ENCODE measurements at regions not wholly inside any gene's neighbourhood (a gene's known extent, or its start where the extent isn't known, plus 50 kb on each side); places are given as distances from the start of the nearest gene placed in this dataset.
"Not testable (repeated sequence)": the region's sequence is repeated elsewhere in the genome, so short reads cannot be mapped to it uniquely, and the experiment has no call there.

GRCh38 chr1:29591601-29592260 is 355.4 kb downstream of the PTPRU start:
- no peak for DNase-seq (ENCODE audit: low spot score)

GRCh38 chr1:29590583-29591565 is 354.6 kb downstream of the PTPRU start:
- DNase-seq (ENCODE audit: low spot score), result no peak

DNA sequence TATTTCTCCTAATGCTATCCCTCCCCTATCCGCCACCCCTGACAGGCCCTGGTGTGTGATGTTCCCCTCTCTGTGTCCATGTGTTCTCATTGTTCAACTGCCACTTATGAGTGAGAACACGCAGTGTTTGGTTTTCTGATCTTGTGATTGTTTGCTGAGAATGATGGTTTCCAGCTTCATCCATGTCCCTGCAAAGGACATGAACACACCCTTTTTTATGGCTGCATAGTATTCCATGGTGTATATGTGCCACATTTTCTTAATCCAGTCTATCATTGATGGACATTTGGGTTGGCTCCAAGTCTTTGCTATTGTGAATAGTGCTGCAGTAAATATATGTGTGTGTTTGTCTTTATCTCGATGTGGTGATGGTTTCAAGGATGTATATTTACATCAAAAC is 353.4 kb downstream of the PTPRU start:
- DNase-seq (ENCODE audit: low spot score), result not testable (repeated sequence)

GRCh38 chr1:29586991-29587745 is 350.8 kb downstream of the PTPRU start:
- no peak for DNase-seq (ENCODE audit: low spot score)

DNA sequence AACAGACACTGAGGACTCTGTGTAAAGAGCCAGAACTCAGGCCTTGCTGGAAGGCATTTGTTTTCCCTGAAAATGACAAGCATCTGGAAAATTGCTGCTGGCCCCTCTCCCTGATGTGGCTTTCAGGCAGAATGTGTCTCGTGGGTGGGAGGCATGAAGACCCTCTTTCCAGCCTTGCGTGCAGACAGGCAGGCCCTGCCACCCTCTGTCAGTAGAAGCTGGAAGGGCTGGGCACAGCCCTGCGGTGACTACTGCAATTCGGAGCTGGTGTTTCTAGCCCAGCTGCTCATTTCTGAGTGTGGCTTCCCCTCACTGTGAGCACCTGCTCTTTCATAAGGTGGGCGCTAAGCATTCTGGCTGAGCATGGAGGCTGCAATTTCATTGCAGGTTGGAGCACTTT is 349.9 kb downstream of the PTPRU start:
- no peak for DNase-seq (ENCODE audit: low spot score)

GRCh38 chr1:29585656-29586055 is 349.3 kb downstream of the PTPRU start:
- DNase-seq (ENCODE audit: low spot score), result no peak

DNA sequence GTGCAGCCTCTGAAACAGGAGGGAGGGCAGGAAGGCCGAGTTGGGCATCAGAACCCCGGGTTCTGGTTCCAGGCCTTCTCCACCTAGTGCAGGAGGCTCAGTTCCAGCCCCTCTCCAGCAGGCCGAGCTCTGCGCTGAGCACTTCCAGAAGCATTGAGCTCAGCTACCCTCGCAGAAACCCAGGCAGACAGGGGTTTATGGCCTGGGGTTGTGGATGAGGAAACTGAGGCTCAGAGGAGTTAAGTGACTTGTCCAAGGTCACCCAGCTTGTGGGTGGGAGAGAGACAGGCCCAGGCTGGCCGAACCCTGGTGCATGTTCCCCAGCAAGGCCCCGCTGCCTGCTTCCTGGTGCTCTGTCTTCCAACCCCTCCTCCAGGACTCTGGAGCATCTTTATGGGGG is 348.9 kb downstream of the PTPRU start:
- no peak for DNase-seq (ENCODE audit: low spot score)

DNA sequence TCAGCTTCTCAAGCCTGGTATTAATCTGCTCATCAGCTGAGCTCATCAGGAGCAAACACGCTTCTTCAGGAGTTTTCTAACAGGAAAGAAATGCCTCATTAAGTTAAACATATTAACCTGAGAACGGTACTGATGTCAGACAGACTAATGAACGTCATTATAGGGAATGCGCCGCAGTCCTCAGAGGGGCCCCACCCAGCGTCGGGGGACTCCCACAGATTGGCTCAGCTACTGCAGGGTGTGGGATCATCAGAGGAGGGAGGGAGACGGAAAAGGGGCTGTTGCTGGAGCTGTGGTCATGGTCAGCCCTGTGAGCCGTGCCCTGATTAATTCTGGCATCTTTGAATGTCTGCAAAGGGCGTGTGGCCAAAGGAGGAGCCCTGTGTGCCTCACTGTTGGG is 348.5 kb downstream of the PTPRU start:
- no peak for DNase-seq (ENCODE audit: low spot score)

DNA sequence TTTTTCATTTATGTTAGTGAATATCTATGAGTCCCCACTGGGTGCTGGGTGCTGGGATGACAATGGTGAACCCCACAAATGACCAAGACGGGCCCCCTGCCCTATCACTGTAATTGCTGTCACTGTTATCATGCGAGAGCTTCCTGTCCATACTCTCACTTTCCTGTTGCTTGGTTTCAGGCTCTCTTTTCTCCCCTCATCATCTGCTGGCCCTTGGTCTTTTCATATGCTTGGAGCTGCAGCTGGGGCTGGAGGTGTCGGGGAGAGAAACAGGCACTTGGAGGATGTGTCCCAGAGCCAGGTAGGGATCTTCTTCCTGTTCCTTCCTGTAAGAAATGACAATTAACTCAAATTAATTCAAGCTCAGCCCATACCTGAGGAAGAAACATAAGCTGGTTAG is 348.0 kb downstream of the PTPRU start:
- no peak for DNase-seq (ENCODE audit: low spot score)

DNA sequence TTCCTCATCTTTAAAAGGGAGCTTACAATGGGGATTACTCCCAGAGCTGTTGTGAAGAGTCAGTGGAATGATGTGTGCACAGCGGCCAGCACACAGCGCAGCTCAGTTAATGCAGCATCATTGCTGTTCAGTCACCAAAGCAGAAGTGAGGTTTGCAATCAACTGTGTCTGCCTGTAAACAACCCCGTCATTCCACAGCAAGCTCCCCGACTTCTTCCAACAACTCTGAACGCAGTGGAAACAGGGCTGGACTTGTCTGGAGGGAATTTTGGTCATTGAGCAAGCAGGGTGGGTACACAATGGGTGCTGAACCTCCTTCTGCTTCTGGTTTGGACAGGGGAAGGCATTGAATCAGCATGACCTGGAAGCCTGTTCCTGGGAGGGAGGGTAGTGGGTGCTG is 347.4 kb downstream of the PTPRU start:
- no peak for DNase-seq (ENCODE audit: low spot score)

- DNase-seq (ENCODE audit: low spot score), result no peak
These were observed 344.9 kb downstream of the PTPRU start for GRCh38 chr1:29581256-29581655.

DNA sequence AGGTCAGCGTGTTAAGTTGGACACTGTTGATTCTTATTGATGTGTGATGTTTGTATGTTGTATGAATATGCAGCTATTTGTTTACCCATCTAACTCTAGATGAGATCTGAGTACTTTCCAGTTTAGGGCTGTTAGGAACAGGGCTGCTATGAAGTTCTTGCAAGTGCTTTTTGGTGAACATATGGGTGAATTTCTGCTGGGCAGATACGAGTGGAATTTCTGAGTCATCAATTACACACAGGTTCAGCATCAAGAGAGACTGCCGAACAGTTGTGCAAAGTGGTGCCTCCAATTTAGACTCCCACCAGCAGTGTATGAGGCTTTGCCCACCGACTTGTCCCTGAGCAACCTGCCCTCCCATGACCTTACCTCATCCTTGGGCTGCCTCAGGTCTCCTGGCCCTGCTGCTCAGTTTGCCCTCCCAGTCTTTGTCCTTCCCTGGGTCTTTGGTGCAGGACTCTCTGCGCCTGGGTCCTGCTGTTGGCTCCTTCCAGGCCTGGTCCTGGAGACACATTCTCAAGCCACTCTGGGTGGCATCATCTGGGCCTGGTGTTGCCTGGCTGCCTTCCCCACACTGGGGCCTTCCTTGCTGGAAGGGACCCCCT is 343.6 kb downstream of the PTPRU start:
- no peak for DNase-seq (ENCODE audit: low spot score)

DNA sequence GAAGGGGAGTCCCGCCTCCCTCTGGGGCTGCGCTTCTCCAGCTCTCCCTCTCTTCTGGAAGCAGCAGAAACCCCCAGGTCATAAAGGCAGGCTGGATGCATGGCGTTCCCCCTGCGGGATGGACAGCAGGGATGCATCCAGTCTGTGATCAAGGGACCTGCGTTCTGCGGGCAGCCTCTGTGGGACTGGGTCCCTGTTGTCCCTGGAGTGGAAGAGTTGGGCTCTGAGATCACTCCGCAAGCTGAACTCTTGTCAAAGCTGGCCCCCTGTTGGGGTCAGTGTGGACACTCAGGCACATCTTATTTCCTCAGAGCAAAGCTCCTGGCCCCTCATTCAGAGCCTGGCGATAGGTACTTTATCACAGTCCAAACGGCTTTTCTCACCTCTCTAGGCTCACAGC is 341.2 kb downstream of the PTPRU start:
- DNase-seq (ENCODE audit: low spot score), result no peak

DNA sequence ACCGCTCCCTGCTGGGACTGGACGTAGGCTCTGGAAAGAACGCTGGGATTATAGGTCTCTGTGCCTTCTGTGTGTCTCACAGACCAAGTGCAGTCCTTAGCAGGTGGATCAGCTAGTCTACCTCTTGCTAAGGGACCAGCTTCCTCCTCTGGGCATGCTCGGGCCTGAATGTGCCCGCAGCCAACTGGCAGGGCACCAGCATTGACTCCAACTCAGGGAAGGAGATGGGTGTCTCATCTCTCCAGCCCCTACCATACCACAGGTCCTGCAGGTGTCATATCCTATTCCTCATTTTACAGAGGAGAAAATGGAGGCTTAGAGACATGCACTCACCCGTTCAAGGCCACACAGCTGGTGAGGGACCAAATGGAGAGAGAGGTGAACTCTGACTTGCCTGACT is 340.2 kb downstream of the PTPRU start:
- no peak for DNase-seq (ENCODE audit: low spot score)

DNA sequence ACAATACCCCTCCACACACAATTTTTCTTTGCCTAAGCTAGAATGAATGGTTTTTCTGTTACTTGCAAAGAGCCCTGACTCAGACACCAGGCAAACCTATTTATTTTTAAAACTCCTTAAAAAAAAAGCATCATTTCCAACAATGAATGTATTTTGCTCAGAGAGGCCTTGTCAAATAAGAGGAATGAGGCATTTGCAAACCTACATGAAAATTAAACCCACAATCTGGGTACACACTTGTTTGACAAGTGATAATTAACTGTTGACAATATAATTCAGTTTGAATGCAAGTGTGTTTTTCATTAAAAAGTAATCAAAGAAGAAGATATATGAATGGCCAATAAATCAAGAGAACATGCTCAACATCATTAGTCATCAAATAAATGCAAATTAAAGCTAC is 339.5 kb downstream of the PTPRU start:
- no peak for DNase-seq (ENCODE audit: low spot score)

GRCh38 chr1:29575277-29575676 is 339.0 kb downstream of the PTPRU start:
- DNase-seq (ENCODE audit: low spot score), result peak; percentile 15

GRCh38 chr1:29574871-29575270 is 338.5 kb downstream of the PTPRU start:
- DNase-seq (ENCODE audit: low spot score), result no peak

- no peak for DNase-seq (ENCODE audit: low spot score)
These were observed 333.8 kb downstream of the PTPRU start for GRCh38 chr1:29569971-29570634.

DNA sequence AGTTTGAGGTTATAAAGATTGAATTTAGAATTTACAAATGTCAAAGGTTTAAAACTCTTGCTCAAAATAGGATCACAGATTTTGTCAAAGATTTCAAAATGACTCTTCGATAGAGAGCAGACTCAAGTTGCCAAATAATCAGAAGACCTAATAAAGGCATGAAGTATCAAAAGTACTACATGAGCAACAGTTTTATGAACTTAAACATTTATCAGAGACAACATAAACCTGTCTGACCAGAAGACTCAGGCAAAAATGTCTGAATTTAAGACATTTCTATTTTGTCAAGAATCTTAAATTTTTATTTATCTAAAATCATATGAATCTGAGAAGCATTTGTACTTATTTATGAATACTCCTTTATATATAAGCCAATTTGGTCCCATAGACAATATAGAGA is 330.9 kb downstream of the PTPRU start:
- DNase-seq (ENCODE audit: low spot score), result no peak

DNA sequence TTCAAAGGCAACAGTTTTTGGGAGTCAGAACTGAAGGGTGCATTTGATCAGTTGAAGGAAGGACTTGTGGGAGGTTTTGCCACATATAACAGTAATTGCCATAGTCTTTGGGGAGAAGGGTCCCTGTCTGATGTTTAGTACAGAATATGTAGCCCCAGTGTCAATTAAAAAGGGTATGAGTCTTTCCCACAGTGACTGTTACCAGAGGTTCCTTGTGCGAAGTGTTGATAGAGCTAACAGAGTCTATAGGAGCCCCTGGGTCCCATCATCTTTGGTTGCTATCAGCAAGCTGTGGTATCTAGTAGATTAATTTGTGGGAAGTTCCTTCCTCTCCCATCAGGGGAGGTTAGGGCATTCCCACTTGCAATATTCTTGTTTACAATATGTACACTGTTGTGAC is 329.2 kb downstream of the PTPRU start:
- no peak for DNase-seq (ENCODE audit: low spot score)

DNA sequence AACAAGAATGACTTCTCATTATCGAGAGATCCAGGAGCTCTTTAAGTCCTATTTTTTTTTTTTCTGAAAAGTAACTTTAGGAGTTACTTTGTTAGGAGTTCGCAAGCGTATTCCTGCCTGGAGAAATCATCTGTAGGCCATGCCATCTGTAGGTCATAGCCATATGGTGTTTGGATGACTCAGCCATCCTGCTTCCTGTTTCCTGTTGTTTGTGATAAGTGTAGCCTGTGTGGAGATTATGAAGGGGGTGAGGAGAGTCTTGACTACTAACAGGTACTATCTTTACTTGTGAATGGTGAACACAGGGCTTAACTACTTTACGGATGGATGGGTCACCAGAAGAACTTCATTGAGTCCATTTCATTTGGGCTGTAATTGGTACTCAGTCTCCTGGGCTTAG is 327.2 kb downstream of the PTPRU start:
- no peak for DNase-seq (ENCODE audit: low spot score)

DNA sequence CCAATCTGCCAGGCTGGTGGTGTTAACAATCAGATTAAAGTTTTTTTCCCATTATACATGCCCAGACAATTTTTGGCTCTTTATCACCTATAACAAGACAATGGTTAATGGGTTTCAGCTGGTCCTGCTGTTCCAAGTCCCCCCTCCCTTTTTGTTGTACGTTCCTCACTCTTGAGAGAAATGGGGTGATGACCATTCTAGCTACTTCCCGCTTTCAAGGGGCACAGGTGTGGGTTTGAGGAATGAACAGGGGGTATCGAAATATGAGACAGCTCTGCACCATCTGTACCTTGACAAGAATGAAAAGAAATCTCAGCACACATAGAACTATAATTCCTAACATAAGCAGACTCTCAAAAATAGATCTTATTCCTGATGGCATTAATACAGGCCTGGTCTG is 326.8 kb downstream of the PTPRU start:
- DNase-seq (ENCODE audit: low spot score), result no peak
